MCF 10A (cell line): ENCODE measurements at regions not wholly inside any gene's neighbourhood (a gene's known extent, or its start where the extent isn't known, plus 50 kb on each side); places are given as distances from the start of the nearest gene placed in this dataset.

Source experiments
- BruUV-seq: library from RNA; stranded (reverse); fragments of 400-500 nt; replicated peaks from 2 replicates; lab custom pipeline; 2021; lab: Mats Ljungman, UMichigan
- CTCF ChIA-PET: fragments of 300-600 bp; sonication (Branson Sonifier 250); formaldehyde crosslinking; extraction: SDS; loops from one replicate; lab custom pipeline; 2021; ENCODE audit warnings: antibody characterized with exemption, inconsistent platforms; lab: Yijun Ruan, JAX
- POLR2A ChIA-PET: fragments of 300-600, 350-650 bp; sonication (Branson Sonifier 250); formaldehyde crosslinking; extraction: SDS; loops from one replicate; lab custom pipeline; 2020; ENCODE audit warnings: antibody characterized with exemption, inconsistent platforms; lab: Yijun Ruan, JAX
- DNase-seq: peaks from one replicate; pipeline ENCODE4 v3.0.0-alpha.2; 2018; ENCODE audit not compliant: unreplicated experiment
- H3K27ac Mint-ChIP-seq: one replicate; pipeline ENCODE4 v1.8.0; 2022; ENCODE audit warnings: mild to moderate bottlenecking, low read depth, mixed read lengths; ENCODE audit not compliant: unreplicated experiment
- H3K27me3 Mint-ChIP-seq: one replicate; pipeline ENCODE4 v1.8.0; 2022; ENCODE audit warnings: mixed read lengths; ENCODE audit not compliant: insufficient read depth, unreplicated experiment
- H3K36me3 Mint-ChIP-seq: one replicate; pipeline ENCODE4 v1.8.0; 2022; ENCODE audit warnings: mild to moderate bottlenecking, moderate library complexity, mixed read lengths; ENCODE audit not compliant: insufficient read depth, unreplicated experiment
- H3K4me1 Mint-ChIP-seq: one replicate; pipeline ENCODE4 v1.8.0; 2022; ENCODE audit warnings: mixed read lengths; ENCODE audit not compliant: insufficient read depth, unreplicated experiment
- H3K4me3 Mint-ChIP-seq: one replicate; pipeline ENCODE4 v1.8.0; 2022; ENCODE audit warnings: mild to moderate bottlenecking, moderate library complexity, mixed read lengths; ENCODE audit not compliant: unreplicated experiment
- H3K9me3 Mint-ChIP-seq: one replicate; pipeline ENCODE4 v1.8.0; 2022; ENCODE audit warnings: mixed read lengths; ENCODE audit not compliant: unreplicated experiment
- CTCF ChIP-seq: fragments of 200-600 bp; IDR thresholded peaks from one replicate; pipeline ENCODE4 v1.8.0; 2022; ENCODE audit warnings: antibody characterized with exemption, mild to moderate bottlenecking; ENCODE audit not compliant: unreplicated experiment
- intact Hi-C: fragments of 100-400 bp; cut with micrococcal nuclease; formaldehyde crosslinking; loops from 2 replicates; pipeline ENCODE4 v1.14.1; 2022

- no peak overlapping the region for H3K4me3 Mint-ChIP-seq
- ChIA-PET CTCF (no interaction called here), POLR2A (interaction anchor here (0.5 to 0.6 kb wide), 2 partner anchors 13 to 1342 kb away, joined by 3 to 4 read pairs; no protein-coding TSS in a partner anchor)
- no peak overlapping the region for H3K27ac Mint-ChIP-seq
- H3K27me3 Mint-ChIP-seq, result no peaks in the 10 kb centered on the region
- no TSS peak for BruUV-seq
- no peaks in the 10 kb centered on the region for H3K36me3 Mint-ChIP-seq
- peaks cover 9% of the 10 kb centered on the region for H3K4me1 Mint-ChIP-seq
- no peak for DNase-seq
- no peak for TF ChIP-seq CTCF
- intact Hi-C loops, result no loop called here
- no peaks in the 10 kb centered on the region for H3K9me3 Mint-ChIP-seq
Observed at GRCh38 chr7:37531225-37531624, 82.6 kb upstream of the ELMO1 start.

GRCh38 chr7:37532636-37533035 is 84.0 kb upstream of the ELMO1 start:
- ChIA-PET POLR2A (interaction anchor here (0.6 to 1.2 kb wide), 2 partner anchors 12 to 27 kb away, joined by 3 read pairs; no protein-coding TSS in a partner anchor), CTCF (interaction anchor here (0.5 to 1.2 kb wide), 3 partner anchors 11 to 45 kb away, joined by 3 read pairs; no protein-coding TSS in a partner anchor)
- H3K27ac Mint-ChIP-seq, result no peak overlapping the region
- no peaks in the 10 kb centered on the region for H3K36me3 Mint-ChIP-seq
- no peak for TF ChIP-seq CTCF
- intact Hi-C loops, result no loop called here
- no peaks in the 10 kb centered on the region for H3K27me3 Mint-ChIP-seq
- peaks cover 9% of the 10 kb centered on the region for H3K4me1 Mint-ChIP-seq
- no peak for DNase-seq
- no TSS peak for BruUV-seq
- no peaks in the 10 kb centered on the region for H3K9me3 Mint-ChIP-seq
- H3K4me3 Mint-ChIP-seq, result no peak overlapping the region

- H3K36me3 Mint-ChIP-seq, result no peaks in the 10 kb centered on the region
- ChIA-PET POLR2A (no interaction called here), CTCF (interaction anchor here (0.9 kb wide), 1 partner anchor 11 kb away, joined by 3 read pairs; no protein-coding TSS in a partner anchor)
- no peaks in the 10 kb centered on the region for H3K9me3 Mint-ChIP-seq
- TF ChIP-seq CTCF, result no peak
- H3K27ac Mint-ChIP-seq, result no peak overlapping the region
- no peak for DNase-seq
- no peaks in the 10 kb centered on the region for H3K27me3 Mint-ChIP-seq
- BruUV-seq, result no TSS peak
- intact Hi-C loops, result no loop called here
- no peak overlapping the region for H3K4me3 Mint-ChIP-seq
- H3K4me1 Mint-ChIP-seq, result peaks cover 9% of the 10 kb centered on the region
Observed at GRCh38 chr7:37534893-37535610, 86.4 kb upstream of the ELMO1 start.

GRCh38 chr7:37535841-37536240 is 87.2 kb upstream of the ELMO1 start:
- Mint-ChIP-seq H3K27me3 (no peaks in the 10 kb centered on the region), H3K4me1 (peaks cover 9% of the 10 kb centered on the region), H3K27ac (no peak overlapping the region), H3K9me3 (no peaks in the 10 kb centered on the region), H3K36me3 (no peaks in the 10 kb centered on the region), H3K4me3 (no peak overlapping the region)
- CTCF ChIA-PET, result interaction anchor here (0.9 kb wide), 1 partner anchor 10 kb away, joined by 3 read pairs; no protein-coding TSS in a partner anchor
- POLR2A ChIA-PET, result no interaction called here
- no TSS peak for BruUV-seq
- DNase-seq, result no peak
- no peak for TF ChIP-seq CTCF
- intact Hi-C loops, result no loop called here
